GM19043 (cell line): ENCODE measurements at regions not wholly inside any gene's neighbourhood (a gene's known extent, or its start where the extent isn't known, plus 50 kb on each side); places are given as distances from the start of the nearest gene placed in this dataset.
"Not testable (repeated sequence)": the region's sequence is repeated elsewhere in the genome, so short reads cannot be mapped to it uniquely, and the experiment has no call there.

Experiments used
- ATAC-seq: cut with Tn5 transposase; IDR thresholded peaks from one replicate; pipeline ENCODE4 v1.9.1; 2021; ENCODE audit warnings: low read depth; ENCODE audit not compliant: unreplicated experiment

DNA sequence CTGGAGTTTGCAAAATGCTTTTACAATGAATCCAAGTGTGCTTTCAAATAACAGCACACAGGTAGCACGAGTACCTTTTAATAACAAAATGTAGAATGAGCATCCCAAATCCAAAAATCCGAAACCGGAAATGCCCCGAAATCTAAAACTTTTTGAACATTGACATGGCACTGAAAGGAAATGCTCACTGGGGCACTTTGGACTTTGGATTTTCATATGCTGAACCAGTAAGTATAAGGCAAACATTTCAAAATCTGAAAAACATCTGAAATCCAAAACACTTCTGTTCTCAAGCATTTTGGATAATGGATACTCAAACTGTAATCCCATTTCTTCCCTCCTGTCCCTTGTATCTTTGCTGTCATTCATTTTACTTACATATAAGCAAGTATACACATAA is 50.1 kb downstream of the GCNT4 start:
- ATAC-seq, result no peak

- no peak for ATAC-seq
These were observed 56.4 kb downstream of the GCNT4 start for GRCh38 chr5:74995926-74996325.

GRCh38 chr5:74994826-74995225 is 57.5 kb downstream of the GCNT4 start:
- ATAC-seq, result no peak

DNA sequence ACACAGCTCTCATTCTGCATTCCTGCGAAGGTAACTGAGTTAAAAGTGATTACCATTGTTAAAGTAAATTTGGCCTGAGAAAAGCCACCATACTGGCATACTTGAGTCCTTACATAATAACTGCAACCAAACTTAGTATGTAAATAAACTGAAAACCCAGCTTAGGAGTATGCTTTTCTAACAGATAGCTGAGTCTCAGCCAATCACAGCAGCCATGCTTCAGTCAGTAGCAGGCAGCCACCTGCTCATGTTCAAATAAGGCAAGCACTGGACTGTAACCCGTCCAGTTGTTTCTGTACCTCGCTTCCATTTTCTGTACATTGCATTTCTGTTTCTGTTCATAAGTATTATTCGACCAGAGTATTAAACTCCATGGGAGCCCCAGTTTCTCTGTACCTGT is 58.6 kb downstream of the GCNT4 start:
- ATAC-seq, result no peak

GRCh38 chr5:74992791-74993190 is 59.6 kb downstream of the GCNT4 start:
- no peak for ATAC-seq

GRCh38 chr5:74991522-74991921 is 60.8 kb downstream of the GCNT4 start:
- ATAC-seq, result no peak

DNA sequence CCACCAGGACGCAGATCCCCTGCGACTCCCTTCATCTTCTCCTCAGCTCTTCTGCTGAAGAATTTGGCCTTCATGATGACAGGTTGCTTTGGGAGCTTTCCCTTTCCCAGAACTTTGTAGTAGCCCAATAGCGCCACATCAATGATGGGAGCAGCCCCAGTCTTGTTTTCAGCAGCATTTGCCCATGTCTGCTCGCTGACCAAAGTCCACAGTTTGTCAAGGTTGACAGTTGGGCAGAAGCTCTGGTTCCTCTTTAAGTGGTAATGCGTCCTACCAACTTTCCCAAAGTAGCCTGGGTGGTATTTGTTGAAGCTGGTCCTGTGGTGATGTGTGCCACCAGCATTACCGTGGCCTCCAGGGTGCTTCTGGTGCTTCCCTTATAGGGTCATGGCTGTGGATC is 62.2 kb downstream of the GCNT4 start:
- ATAC-seq, result no peak

DNA sequence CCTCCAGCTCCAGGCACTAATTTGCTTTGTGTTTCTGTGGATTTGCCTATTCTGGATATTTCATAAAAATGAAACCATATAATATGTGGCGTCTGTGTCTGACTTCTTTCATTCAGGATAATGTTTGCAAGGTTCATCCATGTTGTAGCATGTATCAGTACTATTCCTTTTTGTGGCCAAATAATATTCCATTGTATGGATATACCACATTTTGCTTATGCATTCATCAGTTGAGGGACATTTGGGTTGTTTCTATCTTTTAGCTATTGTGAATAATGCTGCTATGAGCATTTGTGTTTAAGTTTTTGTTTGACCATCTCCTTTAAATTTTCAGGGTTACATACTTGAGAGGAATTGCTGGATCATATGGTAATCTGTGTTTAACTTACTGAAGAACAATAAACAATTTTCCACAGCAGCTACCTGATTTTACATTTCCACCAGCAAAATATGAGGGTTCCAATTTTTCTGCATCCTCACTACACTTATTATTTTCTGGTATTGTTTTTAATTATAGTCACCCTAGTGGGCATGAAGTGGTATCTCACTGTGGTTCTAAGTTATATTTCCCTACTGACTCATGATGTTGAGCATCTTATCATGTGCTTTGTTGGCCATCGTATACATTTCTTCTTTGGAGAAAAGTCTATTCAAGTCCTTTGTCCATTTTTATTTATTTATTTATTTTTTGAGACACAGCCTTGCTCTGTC is 63.9 kb downstream of the GCNT4 start:
- ATAC-seq, result no peak

- no peak for ATAC-seq
These were observed 74.0 kb downstream of the GCNT4 start for GRCh38 chr5:74978345-74978744.

DNA sequence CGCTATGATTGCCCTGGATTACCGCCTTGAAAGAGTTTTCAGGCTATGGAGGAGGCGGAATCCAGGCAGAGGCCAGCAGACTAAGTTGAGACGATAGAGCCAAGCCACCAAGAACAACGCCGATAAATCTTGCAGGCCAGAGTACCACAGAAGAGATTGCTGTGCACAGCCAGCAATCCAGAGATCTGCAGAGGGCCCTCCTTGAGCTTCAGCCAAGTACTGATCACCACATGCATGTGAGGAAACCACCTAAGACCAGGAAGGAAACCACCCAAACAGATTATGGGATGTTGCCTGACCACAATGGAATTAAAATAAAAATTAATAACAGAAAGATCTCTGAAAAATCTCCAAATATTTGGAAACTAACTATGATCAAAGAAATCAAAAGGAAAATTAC is 74.9 kb downstream of the GCNT4 start:
- no peak for ATAC-seq

DNA sequence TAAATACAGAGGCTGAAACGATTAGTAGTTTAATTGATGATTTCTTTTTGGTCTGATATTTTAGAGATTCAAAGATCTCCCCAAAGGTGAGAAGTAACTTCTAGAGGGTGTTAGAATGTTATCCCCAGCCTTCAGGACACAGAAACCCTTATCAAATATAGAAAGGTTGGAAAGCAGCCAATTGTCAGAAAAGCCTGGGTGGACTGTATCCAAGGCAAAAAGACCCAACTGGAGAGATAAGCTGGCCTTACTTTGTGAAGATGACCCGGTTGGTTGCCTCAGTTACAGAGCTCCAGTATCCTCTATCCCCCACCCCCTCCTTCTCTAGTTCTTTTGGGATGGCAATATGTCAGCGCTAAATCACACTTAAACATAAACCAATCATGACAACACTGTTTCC is 75.7 kb downstream of the GCNT4 start:
- no peak for ATAC-seq

DNA sequence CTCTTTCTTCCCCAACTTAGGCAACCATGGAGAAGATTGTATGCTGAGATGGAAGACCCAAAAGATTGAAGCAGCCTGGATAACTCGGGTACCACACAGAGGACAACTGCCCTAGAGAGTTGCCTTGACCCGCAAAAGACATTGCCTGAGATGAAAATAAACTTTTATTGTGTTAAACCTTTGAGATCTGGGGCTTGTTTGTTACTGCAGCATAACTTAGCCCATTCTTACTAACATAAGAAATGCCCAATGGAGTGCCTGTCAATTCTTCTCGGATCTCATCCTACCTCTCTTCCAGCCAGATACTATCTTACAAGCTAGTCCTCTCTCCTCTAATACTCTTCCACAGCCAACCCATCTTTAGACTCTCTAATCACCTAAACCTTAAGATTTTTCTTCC is 76.8 kb downstream of the GCNT4 start:
- no peak for ATAC-seq

GRCh38 chr5:74974451-74975091 is 77.8 kb downstream of the GCNT4 start:
- ATAC-seq, result no peak

- no peak for ATAC-seq
These were observed 78.7 kb downstream of the GCNT4 start for GRCh38 chr5:74973694-74974093.

- ATAC-seq, result no peak
These were observed 80.4 kb downstream of the GCNT4 start for GRCh38 chr5:74971947-74972460.

- not testable (repeated sequence) for ATAC-seq
These were observed 81.5 kb downstream of the GCNT4 start for GRCh38 chr5:74970891-74971290.

DNA sequence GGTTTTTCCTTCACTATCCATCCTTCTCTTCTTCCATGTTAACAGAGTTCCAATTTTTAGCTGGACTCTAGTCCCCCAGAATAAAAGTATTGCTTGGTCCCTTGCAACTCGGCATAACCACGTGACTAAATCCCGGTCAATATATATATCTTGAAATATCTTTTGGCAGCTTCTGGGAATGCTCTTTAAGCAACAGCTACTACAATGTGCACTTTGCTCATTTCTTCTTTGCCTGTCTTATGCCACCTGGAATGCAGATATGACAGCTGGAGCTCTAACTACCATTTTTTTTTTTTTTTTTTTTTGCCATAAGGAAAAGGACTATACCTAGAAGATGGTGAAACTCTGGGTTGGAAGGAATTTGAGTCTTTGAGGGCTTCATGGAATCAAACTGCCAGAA is 82.6 kb downstream of the GCNT4 start:
- ATAC-seq, result no peak

GRCh38 chr5:74966141-74967026 is 86.0 kb downstream of the GCNT4 start:
- ATAC-seq, result no peak

DNA sequence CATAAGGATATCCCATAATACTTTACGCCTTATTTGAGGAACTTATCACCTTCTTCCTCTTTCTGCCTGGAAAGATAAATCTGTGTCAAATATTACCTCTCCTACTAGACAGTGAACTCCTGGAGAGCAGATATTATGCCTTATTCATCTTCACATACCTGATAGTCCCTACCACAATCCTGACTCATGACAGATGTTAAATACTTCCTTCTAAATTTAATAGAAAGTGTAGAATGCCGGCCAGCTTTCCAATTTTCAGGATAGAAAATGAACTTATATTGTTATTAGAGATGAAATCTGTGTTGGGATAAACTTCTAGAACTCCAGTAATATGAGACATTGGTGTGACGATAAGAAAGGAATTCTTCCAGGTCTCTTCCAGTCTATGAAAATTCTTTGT is 89.0 kb downstream of the GCNT4 start:
- no peak for ATAC-seq

GRCh38 chr5:74957906-74958305 is 91.7 kb upstream of the FAM169A start:
- no peak for ATAC-seq

GRCh38 chr5:74957029-74957784 is 91.0 kb upstream of the FAM169A start:
- no peak for ATAC-seq
